ENCODE measurements at regions not wholly inside any gene's neighbourhood (a gene's known extent, or its start where the extent isn't known, plus 50 kb on each side); places are given as distances from the start of the nearest gene placed in this dataset.

GRCh38 chr1:87787551-87787950, 458.9 kb downstream of the LMO4 start:
- TF ChIP-seq REST (IDR thresholded peaks at IDR 0.05; ENCODE audit: insufficient replicate concordance, low read depth), result no peak
- TF ChIP-seq POLR2AphosphoS5 (IDR thresholded peaks at IDR 0.05; ENCODE audit: low read depth), result no peak
- no peak for TF ChIP-seq CTCF (IDR thresholded peaks at IDR 0.05; ENCODE audit: insufficient read depth, low read length)
- TF ChIP-seq GABPA (IDR thresholded peaks at IDR 0.05; ENCODE audit: low read depth), result no peak
- no peak for TF ChIP-seq SPI1 (IDR thresholded peaks at IDR 0.05; ENCODE audit: borderline replicate concordance, low read depth)
- H3K4me3 ChIP-seq (replicated peaks; ENCODE audit: insufficient read depth, low read length), result no peak overlapping the region
- DNase-seq (ENCODE audit: low read depth in 1 of 2, low spot score in 1 of 2), result no peak

GRCh38 chr1:87790756-87791155, 462.1 kb downstream of the LMO4 start:
- Histone ChIP-seq H3K27ac (replicated peaks) (no peak overlapping the region), H3K4me3 (replicated peaks; ENCODE audit: insufficient read depth, low read length) (no peak overlapping the region), H3K27me3 (ENCODE audit: insufficient read depth, poor library complexity, severe bottlenecking) (no peaks in the 10 kb centered on the region)
- TF ChIP-seq POLR2AphosphoS5 (IDR thresholded peaks at IDR 0.05; ENCODE audit: low read depth) (no peak), CTCF (IDR thresholded peaks at IDR 0.05; ENCODE audit: insufficient read depth, low read length) (no peak), SPI1 (IDR thresholded peaks at IDR 0.05; ENCODE audit: borderline replicate concordance, low read depth) (no peak), REST (IDR thresholded peaks at IDR 0.05; ENCODE audit: insufficient replicate concordance, low read depth) (no peak), GABPA (IDR thresholded peaks at IDR 0.05; ENCODE audit: low read depth) (no peak)
- no peak for DNase-seq (ENCODE audit: low read depth in 1 of 2, low spot score in 1 of 2)

More at GRCh38 chr1:87787551-87787950, 458.9 kb downstream of the LMO4 start:
- H3K27me3 ChIP-seq (ENCODE audit: insufficient read depth, poor library complexity, severe bottlenecking), result no peaks in the 10 kb centered on the region
- no peak overlapping the region for H3K27ac ChIP-seq (replicated peaks)

GRCh38 chr1:87791931-87792740, 463.5 kb downstream of the LMO4 start:
- TF ChIP-seq GABPA (IDR thresholded peaks at IDR 0.05; ENCODE audit: low read depth), result no peak
- TF ChIP-seq CTCF (IDR thresholded peaks at IDR 0.05; ENCODE audit: insufficient read depth, low read length), result no peak
- no peak for TF ChIP-seq REST (IDR thresholded peaks at IDR 0.05; ENCODE audit: insufficient replicate concordance, low read depth)
- TF ChIP-seq SPI1 (IDR thresholded peaks at IDR 0.05; ENCODE audit: borderline replicate concordance, low read depth), result peak; percentile 20; the same call in 1 of the 2 replicates
- no peak for TF ChIP-seq POLR2AphosphoS5 (IDR thresholded peaks at IDR 0.05; ENCODE audit: low read depth)
- Histone ChIP-seq H3K27me3 (ENCODE audit: insufficient read depth, poor library complexity, severe bottlenecking) (no peaks in the 10 kb centered on the region), H3K27ac (replicated peaks) (no peak overlapping the region), H3K4me3 (replicated peaks; ENCODE audit: insufficient read depth, low read length) (no peak overlapping the region)
- no peak for DNase-seq (ENCODE audit: low read depth in 1 of 2, low spot score in 1 of 2)

Data from HL-60 (cell line).